Transverse colon (tissue), 4 donors: ENCODE measurements at regions not wholly inside any gene's neighbourhood (a gene's known extent, or its start where the extent isn't known, plus 50 kb on each side); places are given as distances from the start of the nearest gene placed in this dataset.

ENCODE experiments used
- DNase-seq: peaks from one replicate; pipeline ENCODE4 v3.0.0-alpha.2; 2019
- H3K27ac ChIP-seq, 4 donors: fragments of 200-600 bp; sonication (generic); 2 replicates each; pipeline ENCODE4 v1.5.1; 2016 to 2018; ENCODE audit warnings: inconsistent platforms in 4 of 4
- H3K27me3 ChIP-seq: fragments of 200-600 bp; sonication (generic); 2 replicates; pipeline ENCODE4 v1.5.1; 2017; ENCODE audit warnings: inconsistent platforms
- H3K36me3 ChIP-seq, 4 donors: fragments of 200-600 bp; sonication (generic); 2 replicates each; pipeline ENCODE4 v1.5.1; 2017 to 2019; ENCODE audit warnings: inconsistent platforms in 4 of 4
- H3K4me1 ChIP-seq, 4 donors: fragments of 200-600 bp; sonication (generic); 2 replicates each; pipeline ENCODE4 v1.5.1; 2017 to 2020; ENCODE audit warnings: inconsistent platforms in 4 of 4
- H3K4me3 ChIP-seq, 4 donors: fragments of 200-600 bp; sonication (generic); 1 replicate in 1 of 4; 2 replicates in 3 of 4; pipeline versions ENCODE4 v1.5.1 to v1.6.1; 2017 to 2019; ENCODE audit warnings: inconsistent platforms in 4 of 4
- H3K9me3 ChIP-seq, 2 donors: fragments of 200-600 bp; sonication (generic); 2 replicates each; pipeline ENCODE4 v1.5.1; 2017 to 2019; ENCODE audit warnings: inconsistent platforms in 2 of 2
- CTCF ChIP-seq, 5 experiments: fragments of 200-600 bp in 3 of 5; fragments of 450-650 bp in 2 of 5; sonication (generic) in 3 of 5; IDR thresholded peaks; 1 replicate in 2 of 5; 2 replicates in 3 of 5; pipeline ENCODE4 v1.5.1; 2016 to 2017; ENCODE audit warnings: antibody characterized with exemption in 5 of 5, inconsistent platforms in 3 of 5, mild to moderate bottlenecking in 2 of 5, moderate library complexity in 1 of 5
- EP300 ChIP-seq: sonication (generic); formaldehyde crosslinking; IDR thresholded peaks from one replicate; pipeline ENCODE4 v1.6.1; 2017; ENCODE audit warnings: antibody characterized with exemption, low read depth
- POLR2A ChIP-seq: fragments of 450-650 bp; IDR thresholded peaks from one replicate; pipeline ENCODE4 v1.6.1; 2016; ENCODE audit warnings: antibody characterized with exemption, mild to moderate bottlenecking, moderate library complexity
- POLR2AphosphoS5 ChIP-seq, 3 donors: sonication (generic); formaldehyde crosslinking; IDR thresholded peaks; one replicate each; pipeline ENCODE4 v1.6.1; 2016; ENCODE audit warnings: antibody characterized with exemption in 3 of 3
- WGBS, 2 donors: methylation state at CpG; one replicate each; pipeline ENCODE4 v1.1.5; 2018; ENCODE audit warnings: low coverage in 1 of 2; 5-methylcytosine and 5-hydroxymethylcytosine counted together
- in situ Hi-C, 4 donors: fragments of 200-750 bp; cut with MboI; loops; one replicate each; pipeline versions ENCODE4 v1.15.0 to v1.15.1; 2017; ENCODE audit warnings: low sequenced_read_pairs in 3 of 4, low pct_ligation_motif_present in 1 of 4, low pct_unique_long_range_greater_than_20kb in 1 of 4
- intact Hi-C: fragments of 100-400 bp; cut with DNase I; formaldehyde crosslinking; loops from one replicate; pipeline ENCODE4 v1.15.1; 2023; ENCODE audit warnings: low total_unique reads

GRCh38 chr1:29420202-29420601 lies 183.9 kb downstream of the PTPRU start:
- TF ChIP-seq CTCF (IDR thresholded peaks at IDR 0.05) (no peak), POLR2A (no peak), POLR2AphosphoS5 (IDR thresholded peaks at IDR 0.05) (no peak), EP300 (no peak)
- H3K27ac ChIP-seq, result no peak overlapping the region
- intact Hi-C loops, result no loop called here
- H3K4me1 ChIP-seq, result no peaks in the 10 kb centered on the region
- no peaks in the 10 kb centered on the region for H3K9me3 ChIP-seq
- 60 to 87% methylated on average over 2 of the region's 2 CpGs for WGBS, 2 donors
- H3K4me3 ChIP-seq, result no peak overlapping the region
- in situ Hi-C loops, result no loop called here
- H3K36me3 ChIP-seq, result no peaks in the 10 kb centered on the region
- no peak for DNase-seq
- peaks cover 18% of the 10 kb centered on the region for H3K27me3 ChIP-seq

GRCh38 chr1:29417971-29418370 lies 181.6 kb downstream of the PTPRU start:
- 74% methylated on average over 5 of the region's 5 CpGs; no CpG with 5 or more reads in 1 of the 2 donors for WGBS, 2 donors
- no peaks in the 10 kb centered on the region for H3K9me3 ChIP-seq
- in situ Hi-C loops, result no loop called here

GRCh38 chr1:29417147-29417858 lies 181.0 kb downstream of the PTPRU start:
- Histone ChIP-seq H3K4me3 (no peak overlapping the region), H3K27me3 (peaks cover 3% of the 10 kb centered on the region), H3K36me3 (no peaks in the 10 kb centered on the region), H3K4me1 (no peaks in the 10 kb centered on the region), H3K27ac (no peak overlapping the region), H3K9me3 (no peaks in the 10 kb centered on the region)
- intact Hi-C loops, result no loop called here
- in situ Hi-C loops, result no loop called here
- no peak for DNase-seq
- TF ChIP-seq POLR2A (no peak), POLR2AphosphoS5 (IDR thresholded peaks at IDR 0.05) (no peak), CTCF (IDR thresholded peaks at IDR 0.05) (no peak), EP300 (no peak)
- WGBS, 2 donors, result 85 to 92% methylated on average over 5 to 14 of the region's 14 CpGs

More at GRCh38 chr1:29417971-29418370, 181.6 kb downstream of the PTPRU start:
- H3K27me3 ChIP-seq, result peaks cover 3% of the 10 kb centered on the region
- H3K4me1 ChIP-seq, result no peaks in the 10 kb centered on the region
- no peak overlapping the region for H3K27ac ChIP-seq
- no peaks in the 10 kb centered on the region for H3K36me3 ChIP-seq
- H3K4me3 ChIP-seq, result no peak overlapping the region
- DNase-seq, result no peak
- intact Hi-C loops, result no loop called here
- TF ChIP-seq POLR2A (no peak), POLR2AphosphoS5 (IDR thresholded peaks at IDR 0.05) (no peak), EP300 (no peak), CTCF (IDR thresholded peaks at IDR 0.05) (no peak)

- Histone ChIP-seq H3K4me3 (no peak overlapping the region), H3K36me3 (no peaks in the 10 kb centered on the region), H3K27me3 (peaks cover 3% of the 10 kb centered on the region), H3K4me1 (no peaks in the 10 kb centered on the region), H3K9me3 (no peaks in the 10 kb centered on the region), H3K27ac (no peak overlapping the region)
- TF ChIP-seq EP300 (no peak), POLR2A (no peak), CTCF (IDR thresholded peaks at IDR 0.05) (no peak), POLR2AphosphoS5 (IDR thresholded peaks at IDR 0.05) (no peak)
- in situ Hi-C loops (no loop called here), intact Hi-C loops (no loop called here)
- DNase-seq, result no peak
- 49 to 52% methylated on average over 6 to 13 of the region's 13 CpGs for WGBS, 2 donors
Observed at GRCh38 chr1:29416267-29417146, 180.2 kb downstream of the PTPRU start.
